NCI-H1092 (cell line): ENCODE measurements at regions not wholly inside any gene's neighbourhood (a gene's known extent, or its start where the extent isn't known, plus 50 kb on each side); places are given as distances from the start of the nearest gene placed in this dataset.
"Not testable (repeated sequence)": the region's sequence is repeated elsewhere in the genome, so short reads cannot be mapped to it uniquely, and the experiment has no call there.

Experiments used
- DNase-seq: peaks from one replicate; lab custom pipeline; 2025; lab: John Stamatoyannopoulos, UW

- DNase-seq: no peak
These were observed 197.6 kb downstream of the LAT start for GRCh38 chr16:29182501-29182900.

GRCh38 chr16:29181921-29182411 lies 197.1 kb downstream of the LAT start:
- DNase-seq: not testable (repeated sequence)

- not testable (repeated sequence) for DNase-seq
These were observed 196.5 kb downstream of the LAT start for GRCh38 chr16:29181254-29181780.

GRCh38 chr16:29180206-29180600 lies 195.4 kb downstream of the LAT start:
- not testable (repeated sequence) for DNase-seq

GRCh38 chr16:29179401-29180205 lies 194.8 kb downstream of the LAT start:
- DNase-seq: not testable (repeated sequence)

GRCh38 chr16:29177888-29178726 lies 193.3 kb downstream of the LAT start:
- DNase-seq: not testable (repeated sequence)

GRCh38 chr16:29177203-29177887 lies 192.5 kb downstream of the LAT start:
- DNase-seq: not testable (repeated sequence)

GRCh38 chr16:29176822-29177202 lies 192.0 kb downstream of the LAT start:
- DNase-seq: not testable (repeated sequence)

GRCh38 chr16:29176154-29176470 lies 191.3 kb downstream of the LAT start:
- DNase-seq: not testable (repeated sequence)

GRCh38 chr16:29175411-29176153 lies 190.7 kb downstream of the LAT start:
- DNase-seq: not testable (repeated sequence)

- not testable (repeated sequence) for DNase-seq
These were observed 188.8 kb downstream of the LAT start for GRCh38 chr16:29173371-29174305.

- not testable (repeated sequence) for DNase-seq
These were observed 187.4 kb downstream of the LAT start for GRCh38 chr16:29172098-29172724.

GRCh38 chr16:29171296-29171695 lies 186.4 kb downstream of the LAT start:
- DNase-seq: not testable (repeated sequence)

GRCh38 chr16:29170393-29171119 lies 185.7 kb downstream of the LAT start:
- not testable (repeated sequence) for DNase-seq

GRCh38 chr16:29169295-29169994 lies 184.6 kb downstream of the LAT start:
- not testable (repeated sequence) for DNase-seq

GRCh38 chr16:29168515-29169259 lies 183.8 kb downstream of the LAT start:
- not testable (repeated sequence) for DNase-seq

GRCh38 chr16:29164442-29165089 lies 179.7 kb downstream of the LAT start:
- DNase-seq: not testable (repeated sequence)
